GM12872 (cell line): ENCODE measurements at regions not wholly inside any gene's neighbourhood (a gene's known extent, or its start where the extent isn't known, plus 50 kb on each side); places are given as distances from the start of the nearest gene placed in this dataset.

Experiments used
- TF ChIP-seq, protein P1 (sequence below): IDR thresholded peaks from 3 replicates; pipeline ENCODE4 v1.5.1; 2011; ENCODE audit warnings: low read depth, mild to moderate bottlenecking, low read length, moderate library complexity; ENCODE audit not compliant: insufficient read depth

DNA sequence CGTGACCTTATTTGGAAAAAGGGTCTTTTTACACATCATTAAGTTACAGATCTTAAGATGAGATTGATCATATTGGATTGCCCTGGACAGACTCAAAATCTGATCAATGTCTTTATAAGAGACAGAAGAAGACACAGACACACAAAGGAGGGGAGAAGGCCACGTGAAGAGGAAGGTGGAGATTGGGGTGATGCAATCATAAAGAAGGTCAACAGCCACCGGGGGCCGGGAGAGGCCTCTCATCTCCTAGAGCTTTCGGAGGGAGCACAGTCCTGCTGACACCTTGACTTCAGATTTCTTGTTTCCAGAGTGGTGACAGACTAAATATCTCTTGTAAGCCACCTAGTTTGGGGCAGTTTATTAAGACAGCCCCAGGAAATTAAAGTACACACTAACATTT, 204.6 kb upstream of the CSF3R start:
- TF ChIP-seq, protein P1, sequence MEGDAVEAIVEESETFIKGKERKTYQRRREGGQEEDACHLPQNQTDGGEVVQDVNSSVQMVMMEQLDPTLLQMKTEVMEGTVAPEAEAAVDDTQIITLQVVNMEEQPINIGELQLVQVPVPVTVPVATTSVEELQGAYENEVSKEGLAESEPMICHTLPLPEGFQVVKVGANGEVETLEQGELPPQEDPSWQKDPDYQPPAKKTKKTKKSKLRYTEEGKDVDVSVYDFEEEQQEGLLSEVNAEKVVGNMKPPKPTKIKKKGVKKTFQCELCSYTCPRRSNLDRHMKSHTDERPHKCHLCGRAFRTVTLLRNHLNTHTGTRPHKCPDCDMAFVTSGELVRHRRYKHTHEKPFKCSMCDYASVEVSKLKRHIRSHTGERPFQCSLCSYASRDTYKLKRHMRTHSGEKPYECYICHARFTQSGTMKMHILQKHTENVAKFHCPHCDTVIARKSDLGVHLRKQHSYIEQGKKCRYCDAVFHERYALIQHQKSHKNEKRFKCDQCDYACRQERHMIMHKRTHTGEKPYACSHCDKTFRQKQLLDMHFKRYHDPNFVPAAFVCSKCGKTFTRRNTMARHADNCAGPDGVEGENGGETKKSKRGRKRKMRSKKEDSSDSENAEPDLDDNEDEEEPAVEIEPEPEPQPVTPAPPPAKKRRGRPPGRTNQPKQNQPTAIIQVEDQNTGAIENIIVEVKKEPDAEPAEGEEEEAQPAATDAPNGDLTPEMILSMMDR = no peak

DNA sequence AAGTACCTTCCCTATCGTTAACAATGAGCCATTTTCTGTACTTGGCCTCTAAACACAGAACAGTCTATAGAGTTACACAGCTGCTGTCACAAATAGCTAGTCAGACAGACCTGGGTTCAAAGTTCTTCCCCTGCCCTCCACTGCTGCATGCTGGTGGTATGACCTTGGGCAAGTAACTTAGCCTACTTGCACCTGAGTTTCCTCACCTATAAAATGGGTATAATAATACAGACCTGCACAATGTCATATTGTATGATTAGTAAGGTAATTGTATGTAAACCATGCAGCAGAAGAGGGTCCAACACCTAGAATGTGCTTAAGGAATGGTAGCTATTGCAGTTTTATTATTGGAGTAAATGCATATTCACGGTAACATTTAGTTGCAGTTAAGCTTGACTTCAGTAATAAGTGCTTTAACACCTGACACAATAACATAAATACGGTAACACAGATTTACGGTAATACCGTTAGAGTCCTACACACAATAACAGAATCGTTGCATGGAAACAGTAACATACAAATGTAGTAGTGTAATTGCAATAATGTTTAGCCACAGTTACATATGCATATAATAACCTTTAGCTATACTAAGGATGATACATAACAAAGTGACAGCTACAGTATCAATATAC, 193.3 kb upstream of the CSF3R start:
- TF ChIP-seq, protein P1 = no peak

DNA sequence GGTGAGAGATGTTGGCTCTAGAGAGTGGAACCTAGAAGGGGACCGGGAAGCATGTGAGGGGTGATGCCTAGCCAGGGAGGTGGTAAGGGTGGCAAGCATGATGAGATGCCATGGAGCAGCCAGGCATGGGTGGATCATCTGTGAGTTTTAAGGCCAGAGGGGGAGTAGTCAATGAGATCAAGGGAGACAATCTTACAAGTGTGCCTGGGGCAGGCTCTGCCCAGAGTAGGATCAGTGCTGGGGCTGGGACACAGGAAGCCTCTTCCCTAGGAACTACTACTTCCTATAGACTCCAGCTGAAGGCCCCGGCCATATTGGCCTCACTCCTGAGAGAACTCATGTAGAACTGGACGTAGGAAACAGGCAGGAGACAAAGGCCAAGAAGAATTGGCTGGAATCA, 192.4 kb upstream of the CSF3R start:
- TF ChIP-seq, protein P1 = no peak

DNA sequence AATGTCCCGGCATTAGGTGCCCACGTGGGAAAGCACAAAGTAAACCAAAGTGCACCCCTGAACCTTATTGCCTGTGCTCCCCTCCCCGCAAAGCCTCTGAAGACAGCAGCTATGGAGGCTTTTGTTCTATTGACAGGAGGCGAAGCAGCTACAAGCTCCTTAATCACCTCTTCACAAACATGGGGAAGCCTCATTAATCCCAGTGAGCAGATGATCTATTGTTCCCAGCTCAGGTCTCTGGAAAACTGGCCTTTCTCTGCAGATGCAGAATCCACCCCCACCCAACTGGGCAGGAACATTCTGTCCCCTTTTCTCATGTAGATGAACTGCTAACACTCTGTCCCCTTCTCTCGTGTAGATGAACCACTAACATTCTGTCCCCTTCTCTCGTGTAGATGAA, 190.5 kb upstream of the CSF3R start:
- TF ChIP-seq, protein P1 = no peak

DNA sequence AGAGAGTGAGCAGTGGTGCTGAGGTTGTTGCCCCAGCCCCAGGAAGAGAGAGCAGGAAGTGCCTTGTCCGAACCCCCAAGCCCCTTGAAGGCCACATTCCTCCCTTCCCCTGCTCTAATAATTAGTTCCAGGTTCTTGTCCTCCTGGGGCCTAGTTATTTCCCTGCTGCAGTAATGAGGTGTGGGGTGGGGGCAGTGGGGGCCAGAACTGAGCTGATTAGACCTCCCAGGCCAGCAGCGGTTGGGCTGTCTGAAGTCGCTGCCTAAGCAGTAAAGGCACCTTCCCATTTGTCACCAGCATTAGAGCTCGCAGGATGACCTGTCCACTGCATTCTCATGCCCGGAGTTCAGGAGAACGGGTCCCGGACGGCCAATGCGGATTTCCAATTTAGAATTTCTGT, 186.5 kb upstream of the CSF3R start:
- TF ChIP-seq, protein P1 = no peak

DNA sequence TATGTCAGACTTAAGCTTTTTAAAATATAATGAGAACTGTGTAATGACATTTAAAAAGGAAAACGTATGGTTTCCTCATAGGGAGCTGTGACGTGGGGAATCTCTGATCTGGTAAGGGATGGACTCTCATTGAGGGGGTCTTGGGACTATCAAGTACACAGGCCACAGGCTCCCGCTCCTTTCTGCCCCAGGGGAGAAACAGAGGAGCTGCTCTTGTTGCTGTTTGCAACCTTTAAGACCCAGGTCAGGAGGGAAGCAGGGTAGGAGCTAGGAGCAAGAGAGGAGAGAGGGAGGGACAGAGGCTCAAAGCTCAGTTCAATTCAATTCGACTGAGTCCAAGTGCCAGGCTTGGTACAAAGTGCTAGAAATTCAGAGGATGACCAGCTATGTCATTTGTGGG, 185.1 kb upstream of the CSF3R start:
- TF ChIP-seq, protein P1 = no peak

DNA sequence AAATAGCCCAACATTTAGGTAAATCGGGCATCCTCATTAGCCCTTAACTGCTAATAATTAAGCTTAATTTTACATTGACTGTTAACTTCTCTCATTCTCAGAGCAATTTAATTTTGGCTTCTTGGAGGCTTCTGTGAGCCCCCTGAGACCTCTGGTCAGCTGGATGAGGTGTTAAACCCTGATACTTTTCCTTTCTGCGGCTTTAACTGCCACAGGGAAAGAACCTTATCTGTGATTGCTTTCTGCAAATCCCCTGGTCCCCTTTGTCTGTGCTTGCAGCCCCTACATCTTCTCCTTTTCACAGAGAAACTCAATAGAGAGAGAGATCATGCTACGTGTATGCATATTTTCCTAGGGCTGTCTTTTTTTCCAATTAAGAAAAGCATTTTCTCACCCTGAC, 184.5 kb upstream of the CSF3R start:
- TF ChIP-seq, protein P1 = no peak
